ENCODE measurements at regions not wholly inside any gene's neighbourhood (a gene's known extent, or its start where the extent isn't known, plus 50 kb on each side); places are given as distances from the start of the nearest gene placed in this dataset.
"Not testable (repeated sequence)": the region's sequence is repeated elsewhere in the genome, so short reads cannot be mapped to it uniquely, and the experiment has no call there.

- no peak for DNase-seq
These were observed 318.7 kb upstream of the PPP2R3A start for GRCh38 chr3:135646873-135647272.

- no peak for DNase-seq
These were observed 316.2 kb upstream of the PPP2R3A start for GRCh38 chr3:135649361-135649760.

GRCh38 chr3:135650309-135650708 is 315.2 kb upstream of the PPP2R3A start:
- no peak for DNase-seq

GRCh38 chr3:135652388-135652787 is 313.1 kb upstream of the PPP2R3A start:
- no peak for DNase-seq

GRCh38 chr3:135655328-135655727 is 310.2 kb upstream of the PPP2R3A start:
- no peak for DNase-seq

- DNase-seq, result not testable (repeated sequence)
These were observed 307.1 kb upstream of the PPP2R3A start for GRCh38 chr3:135658451-135658850.

- DNase-seq, result no peak
These were observed 298.5 kb upstream of the PPP2R3A start for GRCh38 chr3:135667061-135667460.

- no peak for DNase-seq
These were observed 291.0 kb upstream of the PPP2R3A start for GRCh38 chr3:135674508-135674907.

GRCh38 chr3:135678386-135678785 is 287.1 kb upstream of the PPP2R3A start:
- DNase-seq, result no peak

- DNase-seq, result no peak
These were observed 277.5 kb upstream of the PPP2R3A start for GRCh38 chr3:135688003-135688402.

- no peak for DNase-seq
These were observed 274.9 kb upstream of the PPP2R3A start for GRCh38 chr3:135690664-135691063.

- DNase-seq, result no peak
These were observed 274.3 kb upstream of the PPP2R3A start for GRCh38 chr3:135691240-135691639.

- no peak for DNase-seq
These were observed 271.4 kb upstream of the PPP2R3A start for GRCh38 chr3:135694142-135694541.

- no peak for DNase-seq
These were observed 265.8 kb upstream of the PPP2R3A start for GRCh38 chr3:135699741-135700140.

GRCh38 chr3:135706758-135707375 is 258.7 kb upstream of the PPP2R3A start:
- no peak for DNase-seq

- DNase-seq, result no peak
These were observed 246.1 kb upstream of the PPP2R3A start for GRCh38 chr3:135719449-135719848.

GRCh38 chr3:135728007-135728721 is 237.4 kb upstream of the PPP2R3A start:
- DNase-seq, result no peak

GRCh38 chr3:135731546-135731945 is 234.0 kb upstream of the PPP2R3A start:
- no peak for DNase-seq

GRCh38 chr3:135736740-135737139 is 228.8 kb upstream of the PPP2R3A start:
- DNase-seq, result peak; percentile 22

- DNase-seq, result no peak
These were observed 225.7 kb upstream of the PPP2R3A start for GRCh38 chr3:135739779-135740178.

- DNase-seq, result no peak
These were observed 225.3 kb upstream of the PPP2R3A start for GRCh38 chr3:135740211-135740610.

- DNase-seq, result no peak
These were observed 224.8 kb upstream of the PPP2R3A start for GRCh38 chr3:135740751-135741150.

GRCh38 chr3:135751991-135752390 is 213.5 kb upstream of the PPP2R3A start:
- DNase-seq, result no peak

- DNase-seq, result no peak
These were observed 212.7 kb upstream of the PPP2R3A start for GRCh38 chr3:135752851-135753250.

- DNase-seq, result no peak
These were observed 212.0 kb upstream of the PPP2R3A start for GRCh38 chr3:135753506-135753905.
